Mesenchymal stem cell (in vitro differentiated cells and primary cell): ENCODE measurements at regions not wholly inside any gene's neighbourhood (a gene's known extent, or its start where the extent isn't known, plus 50 kb on each side); places are given as distances from the start of the nearest gene placed in this dataset.

ENCODE experiments used
- DNase-seq: peaks from one replicate; pipeline ENCODE4 v3.0.0-alpha.2; 2013
- H2AFZ ChIP-seq: one replicate; pipeline ENCODE4 v1.6.1; 2013; ENCODE audit warnings: low read depth, mild to moderate bottlenecking, control low read depth, inconsistent platforms, low read length, moderate library complexity
- H2AK5ac ChIP-seq: 2 replicates; pipeline ENCODE4 v1.6.1; 2013; ENCODE audit warnings: low read length, moderate library complexity, mild to moderate bottlenecking, inconsistent platforms; ENCODE audit not compliant: severe bottlenecking
- H2BK120ac ChIP-seq: one replicate; pipeline ENCODE4 v1.6.1; 2013; ENCODE audit warnings: low read depth, mild to moderate bottlenecking, inconsistent platforms, low read length, moderate library complexity
- H2BK12ac ChIP-seq, 2 experiments: one replicate each; pipeline ENCODE4 v1.6.1; 2013; ENCODE audit warnings: inconsistent platforms in 2 of 2, low read length in 2 of 2, mild to moderate bottlenecking in 2 of 2, moderate library complexity in 2 of 2, control low read depth in 1 of 2
- H2BK15ac ChIP-seq: one replicate; pipeline ENCODE4 v1.6.1; 2013; ENCODE audit warnings: mild to moderate bottlenecking, low read depth, inconsistent platforms; ENCODE audit not compliant: poor library complexity, severe bottlenecking
- H2BK5ac ChIP-seq: 2 replicates; pipeline ENCODE4 v1.6.1; 2013; ENCODE audit warnings: low read depth, mild to moderate bottlenecking, low read length, control low read depth, inconsistent platforms; ENCODE audit not compliant: poor library complexity, severe bottlenecking
- H3K14ac ChIP-seq, 2 experiments: one replicate each; pipeline ENCODE4 v1.6.1; 2013; ENCODE audit warnings: inconsistent platforms in 2 of 2, low read length in 2 of 2, control low read depth in 1 of 2, mild to moderate bottlenecking in 1 of 2, moderate library complexity in 1 of 2
- H3K18ac ChIP-seq, 2 experiments: one replicate each; pipeline ENCODE4 v1.6.1; 2013; ENCODE audit warnings: inconsistent platforms in 2 of 2, low read length in 2 of 2, control low read depth in 1 of 2, low read depth in 1 of 2, mild to moderate bottlenecking in 1 of 2
- H3K23ac ChIP-seq, 2 experiments: one replicate each; pipeline ENCODE4 v1.6.1; 2013; ENCODE audit warnings: inconsistent platforms in 2 of 2, low read length in 2 of 2, mild to moderate bottlenecking in 2 of 2, moderate library complexity in 2 of 2, control low read depth in 1 of 2
- H3K27ac ChIP-seq: 2 replicates; pipeline ENCODE4 v1.5.1; 2013; ENCODE audit warnings: mild to moderate bottlenecking, moderate library complexity, low read length, control low read depth, inconsistent platforms; ENCODE audit not compliant: poor library complexity, severe bottlenecking
- H3K27me3 ChIP-seq, 2 experiments: 2 replicates each; pipeline versions ENCODE4 v1.6.1 to v1.7.0; 2013; ENCODE audit warnings: low read length in 2 of 2, mild to moderate bottlenecking in 2 of 2, moderate library complexity in 2 of 2, control low read depth in 1 of 2, inconsistent platforms in 1 of 2; ENCODE audit not compliant: control insufficient read depth in 1 of 2, insufficient read depth in 1 of 2
- H3K36me3 ChIP-seq, 2 experiments: 2 replicates each; pipeline versions ENCODE4 v1.6.1 to v1.7.0; 2013; ENCODE audit warnings: low read length in 2 of 2, control low read depth in 1 of 2, inconsistent platforms in 1 of 2, low read depth in 1 of 2, mild to moderate bottlenecking in 1 of 2; ENCODE audit not compliant: insufficient read depth in 2 of 2, control insufficient read depth in 1 of 2
- H3K4ac ChIP-seq, 2 experiments: one replicate each; pipeline ENCODE4 v1.6.1; 2013; ENCODE audit warnings: inconsistent platforms in 2 of 2, low read length in 2 of 2, mild to moderate bottlenecking in 2 of 2, moderate library complexity in 2 of 2, control low read depth in 1 of 2, low read depth in 1 of 2
- H3K4me1 ChIP-seq: 2 replicates; pipeline ENCODE4 v1.6.1; 2013; ENCODE audit warnings: low read depth, low read length, control low read depth; ENCODE audit not compliant: control insufficient read depth, insufficient read depth
- H3K4me2 ChIP-seq: 2 replicates; pipeline ENCODE4 v1.6.1; 2013; ENCODE audit warnings: low read length, mild to moderate bottlenecking, inconsistent platforms; ENCODE audit not compliant: poor library complexity, severe bottlenecking
- H3K4me3 ChIP-seq, 2 experiments: 2 replicates each; pipeline versions ENCODE4 v1.5.1 to v1.7.0; 2013; ENCODE audit warnings: low read length in 2 of 2, mild to moderate bottlenecking in 2 of 2, control low read depth in 1 of 2, low read depth in 1 of 2; ENCODE audit not compliant: insufficient read depth in 1 of 2
- H3K79me1 ChIP-seq: replicated peaks from 2 replicates; pipeline ENCODE4 v1.6.1; 2013; ENCODE audit warnings: mild to moderate bottlenecking, control low read depth, low read length, inconsistent platforms; ENCODE audit not compliant: poor library complexity, severe bottlenecking
- H3K9ac ChIP-seq: 2 replicates; pipeline ENCODE4 v1.7.0; 2013; ENCODE audit warnings: mild to moderate bottlenecking, low read length, moderate library complexity
- H3K9me3 ChIP-seq: 2 replicates; pipeline ENCODE4 v1.7.0; 2013; ENCODE audit warnings: mild to moderate bottlenecking, low read length; ENCODE audit not compliant: control insufficient read depth
- H4K8ac ChIP-seq: one replicate; pipeline ENCODE4 v1.6.1; 2013; ENCODE audit warnings: inconsistent platforms, mild to moderate bottlenecking, low read length, moderate library complexity
- H4K91ac ChIP-seq: one replicate; pipeline ENCODE4 v1.6.1; 2013; ENCODE audit warnings: mild to moderate bottlenecking, low read length, inconsistent platforms
- WGBS: methylation state at CpG from one replicate; pipeline ENCODE4 v1.1.7; 2013; ENCODE audit warnings: mixed read lengths; 5-methylcytosine and 5-hydroxymethylcytosine counted together

GRCh38 chr2:11102466-11102865, 52.8 kb upstream of the SLC66A3 start:
- Histone ChIP-seq H4K91ac (no peak overlapping the region), H2AFZ (no peak overlapping the region), H2BK15ac (no peak overlapping the region), H3K27me3 (peaks cover 0 to 51% of the 10 kb centered on the region in 2 experiments), H3K9ac (no peak overlapping the region), H4K8ac (no peak overlapping the region), H3K36me3 (no peaks in the 10 kb centered on the region), H2BK12ac (no peak overlapping the region), H2AK5ac (no peak overlapping the region), H3K27ac (no peak overlapping the region), H3K18ac (no peak overlapping the region), H3K9me3 (no peaks in the 10 kb centered on the region), H3K4ac (no peak overlapping the region), H3K4me3 (no peak overlapping the region), H3K23ac (no peak overlapping the region), H3K14ac (no peak overlapping the region), H3K4me2 (no peak overlapping the region), H3K79me1 (no peaks in the 10 kb centered on the region), H2BK5ac (no peak overlapping the region), H3K4me1 (peaks cover 3% of the 10 kb centered on the region), H2BK120ac (no peak overlapping the region)
- WGBS, result 82% methylated on average over 10 of the region's 11 CpGs
- DNase-seq, result no peak

GRCh38 chr2:11102956-11103860, 52.1 kb upstream of the SLC66A3 start:
- Histone ChIP-seq H3K4ac (no peak overlapping the region), H2BK12ac (no peak overlapping the region), H3K18ac (no peak overlapping the region), H3K27ac (no peak overlapping the region), H2BK120ac (no peak overlapping the region), H3K14ac (no peak overlapping the region), H3K36me3 (no peaks in the 10 kb centered on the region), H3K9me3 (no peaks in the 10 kb centered on the region), H3K27me3 (peaks cover 0 to 51% of the 10 kb centered on the region in 2 experiments), H3K4me2 (no peak overlapping the region), H4K91ac (no peak overlapping the region), H3K9ac (no peak overlapping the region), H2AK5ac (no peak overlapping the region), H3K23ac (no peak overlapping the region), H2BK15ac (no peak overlapping the region), H3K4me1 (peaks cover under 1% of the 10 kb centered on the region), H3K79me1 (no peaks in the 10 kb centered on the region), H2BK5ac (no peak overlapping the region), H2AFZ (no peak overlapping the region), H4K8ac (no peak overlapping the region), H3K4me3 (no peak overlapping the region)
- 93% methylated on average over 25 of the region's 25 CpGs for WGBS
- no peak for DNase-seq

GRCh38 chr2:11103984-11104793, 51.1 kb upstream of the SLC66A3 start:
- H3K4me1 ChIP-seq, result no peaks in the 10 kb centered on the region
- peaks cover 0 to 51% of the 10 kb centered on the region in 2 experiments for H3K27me3 ChIP-seq
- H3K23ac ChIP-seq, result no peak overlapping the region
- H3K4ac ChIP-seq, result no peak overlapping the region
- no peaks in the 10 kb centered on the region for H3K36me3 ChIP-seq
- no peak overlapping the region for H3K9ac ChIP-seq
- H3K9me3 ChIP-seq, result no peaks in the 10 kb centered on the region
- no peak overlapping the region for H3K4me3 ChIP-seq
- no peak overlapping the region for H2BK120ac ChIP-seq
- H2BK12ac ChIP-seq, result no peak overlapping the region
- no peaks in the 10 kb centered on the region for H3K79me1 ChIP-seq
- no peak overlapping the region for H4K91ac ChIP-seq
- no peak overlapping the region for H2AFZ ChIP-seq
- H3K14ac ChIP-seq, result no peak overlapping the region
- WGBS, result 94% methylated on average over 18 of the region's 18 CpGs
- H4K8ac ChIP-seq, result no peak overlapping the region
- H2BK15ac ChIP-seq, result no peak overlapping the region
- no peak for DNase-seq
- no peak overlapping the region for H3K18ac ChIP-seq
- H2AK5ac ChIP-seq, result no peak overlapping the region
- no peak overlapping the region for H3K27ac ChIP-seq
- no peak overlapping the region for H2BK5ac ChIP-seq
- no peak overlapping the region for H3K4me2 ChIP-seq
